ENCODE measurements at regions not wholly inside any gene's neighbourhood (a gene's known extent, or its start where the extent isn't known, plus 50 kb on each side); places are given as distances from the start of the nearest gene placed in this dataset.

GRCh38 chr13:47178090-47178950 is 281.5 kb upstream of the HTR2A start:
- Histone ChIP-seq H3K27me3 (ENCODE audit: control insufficient read depth in 1 of 2, insufficient read depth in 2 of 2, low read length in 2 of 2) (no peaks in the 10 kb centered on the region), H3K4me3 (ENCODE audit: low read length) (no peak overlapping the region), H3K4me1 (ENCODE audit: insufficient read depth, low read length) (no peaks in the 10 kb centered on the region), H3K36me3 (ENCODE audit: insufficient read depth, low read length) (no peaks in the 10 kb centered on the region), H3K9me3 (ENCODE audit: control insufficient read depth in 1 of 2, insufficient read depth in 1 of 2, low read length in 2 of 2) (no peaks in the 10 kb centered on the region), H3K27ac (ENCODE audit: low read depth in 1 of 2, low read length in 2 of 2) (no peak overlapping the region)
- Mint-ChIP-seq H3K27me3 (peaks cover 5% of the 10 kb centered on the region), H3K36me3 (ENCODE audit: low read depth) (no peaks in the 10 kb centered on the region), H3K27ac (no peak overlapping the region), H3K9me3 (no peaks in the 10 kb centered on the region), H3K4me1 (ENCODE audit: low read depth) (no peaks in the 10 kb centered on the region), H3K4me3 (no peak overlapping the region)
- no peak for TF ChIP-seq CTCF (IDR thresholded peaks at IDR 0.05)
- DNase-seq (no peak), ATAC-seq (ENCODE audit: poor library complexity) (no peak)
- intact Hi-C loops (cut with DNase I, micrococcal nuclease): no loop called here
- ChIA-PET CTCF (no interaction called here), POLR2A (no interaction called here)

- ATAC-seq (ENCODE audit: poor library complexity) (no peak), DNase-seq (no peak)
- Mint-ChIP-seq H3K4me1 (ENCODE audit: low read depth) (no peaks in the 10 kb centered on the region), H3K4me3 (no peak overlapping the region), H3K36me3 (ENCODE audit: low read depth) (no peaks in the 10 kb centered on the region), H3K27ac (no peak overlapping the region), H3K9me3 (no peaks in the 10 kb centered on the region), H3K27me3 (peaks cover 5% of the 10 kb centered on the region)
- POLR2A ChIA-PET: no interaction called here
- CTCF ChIA-PET: no interaction called here
- Histone ChIP-seq H3K9me3 (ENCODE audit: control insufficient read depth in 1 of 2, insufficient read depth in 1 of 2, low read length in 2 of 2) (no peaks in the 10 kb centered on the region), H3K27me3 (ENCODE audit: control insufficient read depth in 1 of 2, insufficient read depth in 2 of 2, low read length in 2 of 2) (no peaks in the 10 kb centered on the region), H3K4me1 (ENCODE audit: insufficient read depth, low read length) (no peaks in the 10 kb centered on the region), H3K27ac (ENCODE audit: low read depth in 1 of 2, low read length in 2 of 2) (no peak overlapping the region), H3K4me3 (ENCODE audit: low read length) (no peak overlapping the region), H3K36me3 (ENCODE audit: insufficient read depth, low read length) (no peaks in the 10 kb centered on the region)
- intact Hi-C loops (cut with DNase I, micrococcal nuclease): no loop called here
- TF ChIP-seq CTCF (IDR thresholded peaks at IDR 0.05): no peak
Measured at GRCh38 chr13:47175172-47175866, 278.5 kb upstream of the HTR2A start.

GRCh38 chr13:47170971-47171370 is 274.1 kb upstream of the HTR2A start:
- no peak overlapping the region for H3K4me3 Mint-ChIP-seq
- intact Hi-C loops (cut with DNase I, micrococcal nuclease): no loop called here
- H3K36me3 Mint-ChIP-seq (ENCODE audit: low read depth): no peaks in the 10 kb centered on the region
- Histone ChIP-seq H3K4me1 (ENCODE audit: insufficient read depth, low read length) (no peaks in the 10 kb centered on the region), H3K27ac (ENCODE audit: low read depth in 1 of 2, low read length in 2 of 2) (no peak overlapping the region), H3K36me3 (ENCODE audit: insufficient read depth, low read length) (no peaks in the 10 kb centered on the region), H3K27me3 (ENCODE audit: control insufficient read depth in 1 of 2, insufficient read depth in 2 of 2, low read length in 2 of 2) (no peaks in the 10 kb centered on the region), H3K9me3 (ENCODE audit: control insufficient read depth in 1 of 2, insufficient read depth in 1 of 2, low read length in 2 of 2) (no peaks in the 10 kb centered on the region), H3K4me3 (ENCODE audit: low read length) (no peak overlapping the region)
- DNase-seq (no peak), ATAC-seq (ENCODE audit: poor library complexity) (no peak)
- no peaks in the 10 kb centered on the region for H3K9me3 Mint-ChIP-seq
- peaks cover 5% of the 10 kb centered on the region for H3K27me3 Mint-ChIP-seq
- H3K4me1 Mint-ChIP-seq (ENCODE audit: low read depth): no peaks in the 10 kb centered on the region
- no peak overlapping the region for H3K27ac Mint-ChIP-seq
- POLR2A ChIA-PET: no interaction called here
- no peak for TF ChIP-seq CTCF (IDR thresholded peaks at IDR 0.05)
- CTCF ChIA-PET: interaction anchor here (0.6 kb wide), 1 partner anchor 16 kb away, joined by 4 read pairs; no protein-coding TSS in a partner anchor
